ENCODE measurements at regions not wholly inside any gene's neighbourhood (a gene's known extent, or its start where the extent isn't known, plus 50 kb on each side); places are given as distances from the start of the nearest gene placed in this dataset.

GRCh38 chr9:23219471-23219870, 606.6 kb downstream of the ELAVL2 start:
- H3K27ac ChIP-seq = no peak overlapping the region
- H3K4me3 ChIP-seq = no peak overlapping the region
- H3K9me3 ChIP-seq (ENCODE audit: low read depth, low read length) = no peaks in the 10 kb centered on the region
- no peak for TF ChIP-seq EZH2 (IDR thresholded peaks at IDR 0.05)
- no peak for TF ChIP-seq POLR2AphosphoS5 (IDR thresholded peaks at IDR 0.05; ENCODE audit: borderline replicate concordance, low read depth, low read length)
- no peak for TF ChIP-seq FOXP2 (optimal IDR thresholded peaks at IDR 0.05; ENCODE audit: control extremely low read depth, extremely low read length, insufficient read depth)
- no peaks in the 10 kb centered on the region for H3K36me3 ChIP-seq (ENCODE audit: insufficient read depth, low read length)
- no peak overlapping the region for H3K9ac ChIP-seq (ENCODE audit: insufficient read length)
- DNase-seq (ENCODE audit: low read depth, low spot score) = no peak

- no peak for DNase-seq (ENCODE audit: low read depth, low spot score)
- Histone ChIP-seq H3K36me3 (ENCODE audit: insufficient read depth, low read length) (no peaks in the 10 kb centered on the region), H3K27ac (no peak overlapping the region), H3K9ac (ENCODE audit: insufficient read length) (no peak overlapping the region), H3K4me3 (no peak overlapping the region), H3K9me3 (ENCODE audit: low read depth, low read length) (no peaks in the 10 kb centered on the region)
- TF ChIP-seq EZH2 (IDR thresholded peaks at IDR 0.05) = no peak
- TF ChIP-seq FOXP2 (optimal IDR thresholded peaks at IDR 0.05; ENCODE audit: control extremely low read depth, extremely low read length, insufficient read depth) = no peak
- TF ChIP-seq POLR2AphosphoS5 (IDR thresholded peaks at IDR 0.05; ENCODE audit: borderline replicate concordance, low read depth, low read length) = no peak
Observed at GRCh38 chr9:23220171-23220570, 605.9 kb downstream of the ELAVL2 start.

GRCh38 chr9:23220957-23221356, 605.1 kb downstream of the ELAVL2 start:
- TF ChIP-seq EZH2 (IDR thresholded peaks at IDR 0.05) (no peak), POLR2AphosphoS5 (IDR thresholded peaks at IDR 0.05; ENCODE audit: borderline replicate concordance, low read depth, low read length) (no peak), FOXP2 (optimal IDR thresholded peaks at IDR 0.05; ENCODE audit: control extremely low read depth, extremely low read length, insufficient read depth) (no peak)
- Histone ChIP-seq H3K9ac (ENCODE audit: insufficient read length) (no peak overlapping the region), H3K36me3 (ENCODE audit: insufficient read depth, low read length) (no peaks in the 10 kb centered on the region), H3K9me3 (ENCODE audit: low read depth, low read length) (no peaks in the 10 kb centered on the region), H3K4me3 (no peak overlapping the region), H3K27ac (no peak overlapping the region)
- no peak for DNase-seq (ENCODE audit: low read depth, low spot score)

DNA sequence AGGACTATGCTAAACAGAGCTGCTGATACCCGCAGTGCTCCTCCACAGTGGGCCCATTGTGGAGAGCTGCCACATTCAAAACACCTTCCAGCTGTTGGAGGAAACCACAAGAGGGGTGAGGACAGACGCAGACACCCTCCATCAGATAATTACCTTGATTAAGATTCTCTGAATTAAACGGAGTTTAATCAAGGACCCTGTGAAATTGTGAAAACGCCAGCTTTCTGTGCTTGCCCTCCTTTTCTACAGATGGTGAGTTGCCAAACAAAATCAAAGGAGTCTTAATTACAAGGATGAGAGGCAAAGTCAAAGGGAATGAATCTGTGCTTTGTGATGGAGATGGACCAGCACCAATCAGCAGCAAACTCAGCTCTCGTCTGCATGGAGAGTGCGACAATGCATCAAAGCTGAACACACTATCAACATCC, 596.1 kb downstream of the ELAVL2 start:
- H3K9ac ChIP-seq (ENCODE audit: insufficient read length) = no peak overlapping the region
- H3K9me3 ChIP-seq (ENCODE audit: low read depth, low read length) = no peaks in the 10 kb centered on the region
- no peak overlapping the region for H3K27ac ChIP-seq
- H3K4me3 ChIP-seq = no peak overlapping the region
- TF ChIP-seq POLR2AphosphoS5 (IDR thresholded peaks at IDR 0.05; ENCODE audit: borderline replicate concordance, low read depth, low read length) (no peak), FOXP2 (optimal IDR thresholded peaks at IDR 0.05; ENCODE audit: control extremely low read depth, extremely low read length, insufficient read depth) (no peak), EZH2 (IDR thresholded peaks at IDR 0.05) (no peak)
- no peaks in the 10 kb centered on the region for H3K36me3 ChIP-seq (ENCODE audit: insufficient read depth, low read length)
- no peak for DNase-seq (ENCODE audit: low read depth, low spot score)

- H3K9me3 ChIP-seq (ENCODE audit: low read depth, low read length) = no peaks in the 10 kb centered on the region
- no peak overlapping the region for H3K27ac ChIP-seq
- no peak overlapping the region for H3K9ac ChIP-seq (ENCODE audit: insufficient read length)
- no peak overlapping the region for H3K4me3 ChIP-seq
- no peak for DNase-seq (ENCODE audit: low read depth, low spot score)
- TF ChIP-seq POLR2AphosphoS5 (IDR thresholded peaks at IDR 0.05; ENCODE audit: borderline replicate concordance, low read depth, low read length) (no peak), FOXP2 (optimal IDR thresholded peaks at IDR 0.05; ENCODE audit: control extremely low read depth, extremely low read length, insufficient read depth) (no peak), EZH2 (IDR thresholded peaks at IDR 0.05) (no peak)
- H3K36me3 ChIP-seq (ENCODE audit: insufficient read depth, low read length) = no peaks in the 10 kb centered on the region
Observed at GRCh38 chr9:23232831-23233230, 593.2 kb downstream of the ELAVL2 start.

DNA sequence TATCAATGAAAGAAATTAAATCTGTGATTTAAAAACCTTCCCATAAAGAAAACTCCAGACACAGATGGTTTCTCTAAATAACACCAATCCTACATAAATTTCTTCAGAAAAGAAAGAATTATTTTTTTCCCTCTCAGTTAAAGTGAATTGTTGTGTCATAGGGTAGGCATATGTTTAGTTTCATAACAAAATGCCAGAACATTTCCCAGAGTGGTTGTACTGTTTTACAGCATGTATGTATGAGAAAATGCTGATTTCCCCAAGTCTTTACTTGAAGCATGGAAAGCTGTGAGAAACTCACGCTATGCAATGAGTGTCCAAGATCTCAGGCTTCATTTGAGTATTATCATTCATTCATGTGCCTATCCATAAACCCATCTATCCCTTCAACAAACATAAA, 582.5 kb downstream of the ELAVL2 start:
- Histone ChIP-seq H3K9ac (ENCODE audit: insufficient read length) (no peak overlapping the region), H3K27ac (no peak overlapping the region), H3K4me3 (no peak overlapping the region), H3K36me3 (ENCODE audit: insufficient read depth, low read length) (no peaks in the 10 kb centered on the region), H3K9me3 (ENCODE audit: low read depth, low read length) (no peaks in the 10 kb centered on the region)
- no peak for DNase-seq (ENCODE audit: low read depth, low spot score)
- TF ChIP-seq POLR2AphosphoS5 (IDR thresholded peaks at IDR 0.05; ENCODE audit: borderline replicate concordance, low read depth, low read length) (no peak), FOXP2 (optimal IDR thresholded peaks at IDR 0.05; ENCODE audit: control extremely low read depth, extremely low read length, insufficient read depth) (no peak), EZH2 (IDR thresholded peaks at IDR 0.05) (no peak)

- TF ChIP-seq POLR2AphosphoS5 (IDR thresholded peaks at IDR 0.05; ENCODE audit: borderline replicate concordance, low read depth, low read length) = no peak
- no peak for TF ChIP-seq FOXP2 (optimal IDR thresholded peaks at IDR 0.05; ENCODE audit: control extremely low read depth, extremely low read length, insufficient read depth)
- no peak for TF ChIP-seq EZH2 (IDR thresholded peaks at IDR 0.05)
- no peak overlapping the region for H3K4me3 ChIP-seq
- no peaks in the 10 kb centered on the region for H3K9me3 ChIP-seq (ENCODE audit: low read depth, low read length)
- no peak overlapping the region for H3K9ac ChIP-seq (ENCODE audit: insufficient read length)
- H3K36me3 ChIP-seq (ENCODE audit: insufficient read depth, low read length) = no peaks in the 10 kb centered on the region
- DNase-seq (ENCODE audit: low read depth, low spot score) = no peak
- no peak overlapping the region for H3K27ac ChIP-seq
Observed at GRCh38 chr9:23245067-23245466, 581.0 kb downstream of the ELAVL2 start.

DNA sequence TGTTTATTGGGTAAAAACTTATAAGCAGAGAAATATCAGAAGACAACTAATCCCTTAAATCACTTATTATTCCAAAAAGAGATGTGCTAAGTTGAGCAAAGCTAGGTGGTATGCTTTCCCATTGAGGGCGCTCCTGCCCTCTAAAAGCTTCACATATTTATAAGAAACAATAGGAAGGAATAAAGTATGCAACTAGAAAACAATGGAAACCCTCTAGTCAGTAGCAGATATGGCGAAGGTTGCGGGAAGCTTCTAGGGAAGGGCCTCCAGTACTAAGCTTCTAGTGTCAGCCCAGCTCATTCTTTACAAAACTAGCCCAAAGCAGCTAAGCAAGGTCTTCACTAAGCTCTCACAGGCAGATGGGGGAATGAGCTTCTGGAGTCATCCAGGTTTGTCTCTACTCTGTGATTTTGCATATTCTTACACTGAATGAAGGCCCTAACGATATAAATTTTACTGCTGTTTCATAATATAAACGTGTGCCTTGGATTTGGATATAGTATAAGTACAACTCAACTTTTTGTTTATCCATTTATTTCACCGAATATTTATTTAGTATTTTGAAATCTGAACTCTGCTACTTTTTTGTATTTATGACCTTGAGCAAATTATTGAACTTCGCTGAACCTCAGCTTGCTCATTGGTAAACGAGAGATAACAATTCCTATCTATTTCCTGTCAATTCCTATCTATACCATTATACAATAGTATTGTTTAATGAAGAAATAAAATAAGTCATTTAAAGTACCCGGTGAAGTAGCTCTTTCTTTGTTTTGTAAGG, 571.4 kb downstream of the ELAVL2 start:
- Histone ChIP-seq H3K9ac (ENCODE audit: insufficient read length) (no peak overlapping the region), H3K4me3 (no peak overlapping the region), H3K36me3 (ENCODE audit: insufficient read depth, low read length) (no peaks in the 10 kb centered on the region), H3K9me3 (ENCODE audit: low read depth, low read length) (no peaks in the 10 kb centered on the region), H3K27ac (no peak overlapping the region)
- no peak for TF ChIP-seq FOXP2 (optimal IDR thresholded peaks at IDR 0.05; ENCODE audit: control extremely low read depth, extremely low read length, insufficient read depth)
- TF ChIP-seq POLR2AphosphoS5 (IDR thresholded peaks at IDR 0.05; ENCODE audit: borderline replicate concordance, low read depth, low read length) = no peak
- TF ChIP-seq EZH2 (IDR thresholded peaks at IDR 0.05) = no peak
- DNase-seq (ENCODE audit: low read depth, low spot score) = no peak

GRCh38 chr9:23255346-23255745, 570.7 kb downstream of the ELAVL2 start:
- TF ChIP-seq EZH2 (IDR thresholded peaks at IDR 0.05) (no peak), POLR2AphosphoS5 (IDR thresholded peaks at IDR 0.05; ENCODE audit: borderline replicate concordance, low read depth, low read length) (no peak)

More at GRCh38 chr9:23255346-23255745, 570.7 kb downstream of the ELAVL2 start:
- Histone ChIP-seq H3K36me3 (ENCODE audit: insufficient read depth, low read length) (no peaks in the 10 kb centered on the region), H3K27ac (no peak overlapping the region), H3K9me3 (ENCODE audit: low read depth, low read length) (no peaks in the 10 kb centered on the region), H3K9ac (ENCODE audit: insufficient read length) (no peak overlapping the region), H3K4me3 (no peak overlapping the region)
- no peak for DNase-seq (ENCODE audit: low read depth, low spot score)
